Sigmoid colon (tissue), 4 donors: ENCODE measurements at regions not wholly inside any gene's neighbourhood (a gene's known extent, or its start where the extent isn't known, plus 50 kb on each side); places are given as distances from the start of the nearest gene placed in this dataset.
"Not testable (repeated sequence)": the region's sequence is repeated elsewhere in the genome, so short reads cannot be mapped to it uniquely, and the experiment has no call there.

ENCODE experiments used
- POLR2A ChIP-seq, 2 donors: fragments of 450-650 bp; IDR thresholded peaks; one replicate each; pipeline ENCODE4 v1.6.1; 2016; ENCODE audit warnings: antibody characterized with exemption in 2 of 2, mild to moderate bottlenecking in 2 of 2, moderate library complexity in 2 of 2
- POLR2AphosphoS5 ChIP-seq, 4 donors: sonication (generic); formaldehyde crosslinking; IDR thresholded peaks; one replicate each; pipeline ENCODE4 v1.6.1; 2017; ENCODE audit warnings: antibody characterized with exemption in 4 of 4
- TF ChIP-seq, protein P1 (sequence below), 4 experiments: fragments of 450-650 bp in 3 of 4; fragments of 200-600 bp in 1 of 4; IDR thresholded peaks; one replicate each; pipeline ENCODE4 v1.5.1; 2016 to 2019; ENCODE audit warnings: antibody characterized with exemption in 4 of 4, mild to moderate bottlenecking in 3 of 4, moderate library complexity in 2 of 4

DNA sequence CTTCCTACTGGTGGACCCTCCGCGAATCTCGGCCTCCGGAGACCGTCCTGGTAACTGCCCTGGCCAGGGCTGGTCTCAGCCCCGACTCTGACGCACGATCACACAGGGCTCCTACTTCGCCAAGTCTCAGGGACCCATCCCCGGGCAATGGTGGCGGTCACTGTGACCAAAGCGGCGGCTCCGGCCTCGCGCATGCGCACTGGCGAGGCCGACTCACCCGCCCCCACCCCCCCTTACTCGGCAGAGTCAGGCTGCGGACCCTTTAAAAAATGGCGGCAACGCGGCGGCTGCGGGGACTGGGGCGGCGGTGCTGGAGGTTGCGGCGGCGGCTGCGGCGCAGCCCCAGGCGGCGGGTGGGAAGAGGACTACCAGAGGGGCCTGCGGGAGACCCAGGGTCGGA is 1581.3 kb downstream of the FOXD4L5 start:
- not testable (repeated sequence) for TF ChIP-seq POLR2A, POLR2AphosphoS5 (IDR thresholded peaks at IDR 0.05)
- TF ChIP-seq, protein P1, sequence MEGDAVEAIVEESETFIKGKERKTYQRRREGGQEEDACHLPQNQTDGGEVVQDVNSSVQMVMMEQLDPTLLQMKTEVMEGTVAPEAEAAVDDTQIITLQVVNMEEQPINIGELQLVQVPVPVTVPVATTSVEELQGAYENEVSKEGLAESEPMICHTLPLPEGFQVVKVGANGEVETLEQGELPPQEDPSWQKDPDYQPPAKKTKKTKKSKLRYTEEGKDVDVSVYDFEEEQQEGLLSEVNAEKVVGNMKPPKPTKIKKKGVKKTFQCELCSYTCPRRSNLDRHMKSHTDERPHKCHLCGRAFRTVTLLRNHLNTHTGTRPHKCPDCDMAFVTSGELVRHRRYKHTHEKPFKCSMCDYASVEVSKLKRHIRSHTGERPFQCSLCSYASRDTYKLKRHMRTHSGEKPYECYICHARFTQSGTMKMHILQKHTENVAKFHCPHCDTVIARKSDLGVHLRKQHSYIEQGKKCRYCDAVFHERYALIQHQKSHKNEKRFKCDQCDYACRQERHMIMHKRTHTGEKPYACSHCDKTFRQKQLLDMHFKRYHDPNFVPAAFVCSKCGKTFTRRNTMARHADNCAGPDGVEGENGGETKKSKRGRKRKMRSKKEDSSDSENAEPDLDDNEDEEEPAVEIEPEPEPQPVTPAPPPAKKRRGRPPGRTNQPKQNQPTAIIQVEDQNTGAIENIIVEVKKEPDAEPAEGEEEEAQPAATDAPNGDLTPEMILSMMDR (IDR thresholded peaks at IDR 0.05), result not testable (repeated sequence)
